ENCODE measurements at regions not wholly inside any gene's neighbourhood (a gene's known extent, or its start where the extent isn't known, plus 50 kb on each side); places are given as distances from the start of the nearest gene placed in this dataset.

DNA sequence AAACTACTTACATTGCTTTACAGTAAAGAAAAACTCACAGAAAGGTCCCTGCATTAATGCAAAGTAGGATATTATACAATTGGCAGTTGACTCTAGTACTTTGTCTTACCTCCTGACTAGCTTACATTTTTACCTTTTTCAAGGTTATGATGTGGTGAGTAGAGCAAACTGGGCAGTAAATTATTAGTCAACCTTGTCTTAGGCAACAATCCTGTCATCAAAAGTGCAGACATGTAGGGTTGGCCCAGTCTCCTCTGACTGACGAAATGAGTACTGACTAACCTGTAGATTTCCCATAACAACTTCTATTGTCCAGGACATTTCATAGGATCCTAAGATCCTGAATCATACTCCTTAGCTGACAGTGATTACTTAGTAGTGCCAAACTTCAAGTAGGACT, 142.0 kb upstream of the NUDT6 start:
- TF ChIP-seq, protein P1, sequence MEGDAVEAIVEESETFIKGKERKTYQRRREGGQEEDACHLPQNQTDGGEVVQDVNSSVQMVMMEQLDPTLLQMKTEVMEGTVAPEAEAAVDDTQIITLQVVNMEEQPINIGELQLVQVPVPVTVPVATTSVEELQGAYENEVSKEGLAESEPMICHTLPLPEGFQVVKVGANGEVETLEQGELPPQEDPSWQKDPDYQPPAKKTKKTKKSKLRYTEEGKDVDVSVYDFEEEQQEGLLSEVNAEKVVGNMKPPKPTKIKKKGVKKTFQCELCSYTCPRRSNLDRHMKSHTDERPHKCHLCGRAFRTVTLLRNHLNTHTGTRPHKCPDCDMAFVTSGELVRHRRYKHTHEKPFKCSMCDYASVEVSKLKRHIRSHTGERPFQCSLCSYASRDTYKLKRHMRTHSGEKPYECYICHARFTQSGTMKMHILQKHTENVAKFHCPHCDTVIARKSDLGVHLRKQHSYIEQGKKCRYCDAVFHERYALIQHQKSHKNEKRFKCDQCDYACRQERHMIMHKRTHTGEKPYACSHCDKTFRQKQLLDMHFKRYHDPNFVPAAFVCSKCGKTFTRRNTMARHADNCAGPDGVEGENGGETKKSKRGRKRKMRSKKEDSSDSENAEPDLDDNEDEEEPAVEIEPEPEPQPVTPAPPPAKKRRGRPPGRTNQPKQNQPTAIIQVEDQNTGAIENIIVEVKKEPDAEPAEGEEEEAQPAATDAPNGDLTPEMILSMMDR (IDR thresholded peaks at IDR 0.05; ENCODE audit: partially characterized antibody, unreplicated experiment), result no peak
- Mint-ChIP-seq H3K27me3 (ENCODE audit: unreplicated experiment) (peaks cover 2% of the 10 kb centered on the region), H3K27ac (ENCODE audit: unreplicated experiment) (no peak overlapping the region), H3K4me1 (ENCODE audit: low read depth, unreplicated experiment) (no peaks in the 10 kb centered on the region), H3K4me3 (ENCODE audit: unreplicated experiment) (no peak overlapping the region), H3K9me3 (ENCODE audit: unreplicated experiment) (no peaks in the 10 kb centered on the region), H3K36me3 (ENCODE audit: unreplicated experiment) (peaks cover 7% of the 10 kb centered on the region)
- no peak for DNase-seq

DNA sequence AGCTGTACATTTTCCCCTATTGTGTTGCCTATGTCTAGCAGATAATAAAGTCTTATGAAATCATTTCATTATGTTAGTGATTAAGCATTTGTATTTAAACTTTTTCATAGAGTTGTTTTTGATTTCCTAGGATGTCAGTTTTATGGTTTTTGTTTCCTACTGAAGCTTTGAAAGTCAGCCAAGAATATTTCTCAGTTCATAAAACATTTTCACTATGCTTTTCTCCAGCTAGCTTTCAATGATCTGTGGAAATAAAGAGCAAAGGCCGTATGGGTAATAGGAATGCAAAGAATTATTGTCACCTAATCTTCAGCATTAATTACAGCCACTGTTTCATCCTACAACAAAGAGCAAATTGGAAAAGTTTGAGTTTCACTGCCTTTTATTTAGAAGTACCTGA, 145.7 kb upstream of the NUDT6 start:
- Mint-ChIP-seq H3K9me3 (ENCODE audit: unreplicated experiment) (no peaks in the 10 kb centered on the region), H3K36me3 (ENCODE audit: unreplicated experiment) (no peaks in the 10 kb centered on the region), H3K4me3 (ENCODE audit: unreplicated experiment) (no peak overlapping the region), H3K4me1 (ENCODE audit: low read depth, unreplicated experiment) (peaks cover 2% of the 10 kb centered on the region), H3K27me3 (ENCODE audit: unreplicated experiment) (peaks cover 2% of the 10 kb centered on the region), H3K27ac (ENCODE audit: unreplicated experiment) (no peak overlapping the region)
- DNase-seq, result no peak
- TF ChIP-seq, protein P1 (IDR thresholded peaks at IDR 0.05; ENCODE audit: partially characterized antibody, unreplicated experiment), result no peak

DNA sequence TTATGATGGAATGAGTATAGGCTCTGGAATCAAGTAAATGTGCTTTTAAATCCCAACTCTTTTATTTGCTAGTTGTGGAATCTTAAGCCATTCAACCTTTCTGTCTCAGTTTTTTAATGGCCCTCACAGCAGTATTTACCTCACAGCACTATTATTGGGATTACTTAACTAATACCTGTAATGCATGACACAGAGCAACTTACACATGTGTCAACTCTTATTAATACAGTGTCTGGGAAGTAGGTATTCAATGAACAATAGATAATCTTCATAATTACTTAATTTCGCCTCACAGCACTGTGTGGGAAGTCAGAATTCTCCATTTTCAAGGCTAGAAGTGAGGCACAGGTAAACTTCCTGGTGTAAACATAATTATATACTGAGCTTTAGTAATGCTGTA, 149.7 kb upstream of the NUDT6 start:
- H3K4me3 Mint-ChIP-seq (ENCODE audit: unreplicated experiment), result no peak overlapping the region
- H3K27ac Mint-ChIP-seq (ENCODE audit: unreplicated experiment), result no peak overlapping the region
- no peaks in the 10 kb centered on the region for H3K36me3 Mint-ChIP-seq (ENCODE audit: unreplicated experiment)
- peaks cover 2% of the 10 kb centered on the region for H3K27me3 Mint-ChIP-seq (ENCODE audit: unreplicated experiment)
- no peaks in the 10 kb centered on the region for H3K9me3 Mint-ChIP-seq (ENCODE audit: unreplicated experiment)
- TF ChIP-seq, protein P1 (IDR thresholded peaks at IDR 0.05; ENCODE audit: partially characterized antibody, unreplicated experiment), result no peak
- peaks cover 2% of the 10 kb centered on the region for H3K4me1 Mint-ChIP-seq (ENCODE audit: low read depth, unreplicated experiment)
- no peak for DNase-seq

DNA sequence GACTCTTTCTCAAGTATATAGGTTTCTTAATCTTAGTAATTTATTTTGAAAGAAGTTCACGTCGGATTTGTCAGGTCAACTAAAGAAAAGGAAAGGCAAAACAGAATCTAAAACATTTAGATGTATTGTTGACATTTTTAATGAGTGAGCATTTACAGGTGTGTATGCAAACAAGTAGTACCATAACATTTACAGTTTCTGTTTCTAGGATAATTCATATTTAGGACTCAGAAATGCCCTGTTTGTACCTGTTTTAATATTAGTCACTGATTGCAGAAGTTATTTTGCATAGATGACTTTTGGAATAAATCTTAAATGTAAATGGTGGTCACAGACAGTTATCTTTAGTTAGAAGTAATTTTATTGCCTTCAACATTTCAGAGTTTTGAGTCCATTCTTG, 151.3 kb upstream of the NUDT6 start:
- Mint-ChIP-seq H3K36me3 (ENCODE audit: unreplicated experiment) (no peaks in the 10 kb centered on the region), H3K9me3 (ENCODE audit: unreplicated experiment) (no peaks in the 10 kb centered on the region), H3K27me3 (ENCODE audit: unreplicated experiment) (peaks cover 2% of the 10 kb centered on the region), H3K4me1 (ENCODE audit: low read depth, unreplicated experiment) (peaks cover 5% of the 10 kb centered on the region), H3K4me3 (ENCODE audit: unreplicated experiment) (no peak overlapping the region), H3K27ac (ENCODE audit: unreplicated experiment) (no peak overlapping the region)
- DNase-seq, result no peak
- TF ChIP-seq, protein P1 (IDR thresholded peaks at IDR 0.05; ENCODE audit: partially characterized antibody, unreplicated experiment), result no peak

DNA sequence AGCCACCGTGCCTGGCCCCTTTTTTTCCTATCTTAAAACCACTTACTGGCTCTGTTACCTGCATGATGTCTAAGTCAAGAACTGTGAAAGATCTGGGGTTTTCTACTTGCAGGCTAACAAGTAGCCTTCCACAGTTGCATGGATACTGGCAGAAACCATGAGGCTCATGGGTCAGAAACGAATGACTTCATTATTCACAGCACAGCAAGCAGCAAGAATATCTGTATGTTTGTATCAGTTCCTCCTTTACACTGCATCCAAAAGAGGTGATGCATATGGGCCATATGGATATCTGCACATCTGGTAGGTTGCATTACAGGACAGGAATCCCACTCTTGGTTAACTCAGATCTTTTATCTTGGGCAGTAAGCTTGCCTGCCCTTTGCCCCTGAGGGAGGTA, 154.9 kb upstream of the NUDT6 start:
- H3K9me3 Mint-ChIP-seq (ENCODE audit: unreplicated experiment), result no peaks in the 10 kb centered on the region
- DNase-seq, result no peak
- H3K27me3 Mint-ChIP-seq (ENCODE audit: unreplicated experiment), result peaks cover 2% of the 10 kb centered on the region
- peaks cover 3% of the 10 kb centered on the region for H3K4me1 Mint-ChIP-seq (ENCODE audit: low read depth, unreplicated experiment)
- H3K36me3 Mint-ChIP-seq (ENCODE audit: unreplicated experiment), result no peaks in the 10 kb centered on the region
- no peak overlapping the region for H3K27ac Mint-ChIP-seq (ENCODE audit: unreplicated experiment)
- H3K4me3 Mint-ChIP-seq (ENCODE audit: unreplicated experiment), result no peak overlapping the region
- TF ChIP-seq, protein P1 (IDR thresholded peaks at IDR 0.05; ENCODE audit: partially characterized antibody, unreplicated experiment), result no peak
